IPS DF 19.7 (cell line): ENCODE measurements at regions not wholly inside any gene's neighbourhood (a gene's known extent, or its start where the extent isn't known, plus 50 kb on each side); places are given as distances from the start of the nearest gene placed in this dataset.

Experiments used
- DNase-seq: peaks from one replicate; pipeline ENCODE4 v3.0.0-alpha.2; 2013; ENCODE audit warnings: low read depth, low spot score

DNA sequence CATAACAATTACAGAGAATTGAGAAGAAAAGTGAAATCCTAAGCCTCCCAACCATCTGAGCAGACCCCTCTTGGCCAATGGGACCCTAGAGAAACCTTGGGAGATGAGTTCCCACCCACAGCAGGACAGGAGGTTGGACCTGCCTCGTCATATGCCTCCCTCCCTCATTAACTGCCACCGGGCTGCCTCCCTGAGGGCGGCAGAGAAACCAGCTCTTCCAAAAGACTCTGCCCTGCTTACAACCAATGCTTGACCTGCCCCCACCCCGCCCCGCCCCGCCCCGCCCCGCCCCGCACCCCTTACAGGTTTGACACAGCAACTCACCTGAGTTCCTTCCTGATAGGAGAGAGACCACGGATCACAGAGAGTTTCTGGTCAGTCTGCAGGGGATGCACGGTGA is 86.1 kb downstream of the ADRA2C start:
- DNase-seq, result no peak

DNA sequence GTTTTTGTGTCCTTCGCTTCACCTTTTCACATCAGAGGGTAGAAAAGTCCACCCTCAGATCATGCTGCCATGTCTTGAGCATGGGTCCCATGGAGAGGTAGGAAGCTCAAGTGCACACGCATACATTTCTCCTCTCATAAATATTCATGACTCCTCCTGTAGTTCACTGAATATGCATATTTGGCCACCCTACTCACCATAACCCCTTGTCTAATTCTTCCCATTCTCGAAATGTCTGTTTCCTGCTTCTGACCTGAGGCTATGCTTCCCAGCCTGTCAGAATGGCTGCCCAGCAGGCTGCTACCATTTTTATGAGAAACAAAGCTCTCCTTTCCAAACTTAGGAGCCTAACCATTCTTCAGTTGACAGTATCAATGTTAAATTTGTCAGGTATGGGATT is 86.5 kb downstream of the ADRA2C start:
- DNase-seq, result no peak

DNA sequence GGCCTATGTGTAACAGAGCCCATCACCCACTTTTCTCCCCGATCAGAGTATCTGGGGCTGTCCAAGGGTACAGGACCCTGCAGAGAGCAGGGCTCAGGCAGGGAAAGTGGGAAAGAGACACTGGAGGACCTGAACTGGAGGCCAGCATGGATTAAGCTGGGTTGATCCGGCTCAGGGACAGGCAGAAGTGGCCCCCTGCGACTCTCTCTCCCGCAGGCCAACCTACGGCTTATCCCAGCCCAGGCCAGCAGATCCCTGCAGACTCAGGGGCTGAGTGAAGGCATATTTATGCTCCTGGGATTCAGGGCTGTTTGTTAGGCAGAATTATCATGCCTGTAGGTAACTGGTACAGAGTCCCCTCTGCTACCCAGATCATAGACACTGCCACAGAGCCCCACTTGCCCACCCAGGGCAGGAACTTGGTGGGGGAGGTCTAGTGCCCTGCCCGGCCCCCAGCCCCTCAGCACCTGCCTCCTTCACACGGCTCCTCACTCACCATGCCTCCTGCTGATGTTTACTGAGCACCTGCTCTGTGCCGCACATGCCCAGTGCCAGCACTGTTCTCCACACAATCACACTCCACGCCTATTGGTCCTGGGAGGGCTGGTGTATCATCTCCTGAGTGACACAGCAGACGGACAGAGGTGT is 87.3 kb downstream of the ADRA2C start:
- no peak for DNase-seq

DNA sequence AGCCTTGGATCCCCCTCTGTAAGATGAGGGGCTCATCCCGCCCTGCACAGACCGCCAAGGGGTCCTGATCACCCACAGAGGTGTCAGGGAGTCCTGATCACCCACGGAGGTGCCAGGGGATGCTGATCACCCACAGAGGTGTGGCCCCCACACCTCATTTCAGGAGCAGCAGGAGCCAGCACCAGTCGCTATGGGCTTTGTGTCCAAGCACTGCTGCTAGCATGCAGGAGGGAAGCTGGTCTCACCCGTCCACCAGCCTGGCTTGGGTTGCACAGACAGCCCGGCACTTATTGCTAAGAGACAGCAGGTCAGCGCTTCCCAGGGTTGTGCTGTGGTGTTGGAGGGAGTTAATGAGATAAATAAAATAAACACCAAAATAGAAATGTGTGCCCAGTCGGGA is 88.5 kb downstream of the ADRA2C start:
- no peak for DNase-seq

DNA sequence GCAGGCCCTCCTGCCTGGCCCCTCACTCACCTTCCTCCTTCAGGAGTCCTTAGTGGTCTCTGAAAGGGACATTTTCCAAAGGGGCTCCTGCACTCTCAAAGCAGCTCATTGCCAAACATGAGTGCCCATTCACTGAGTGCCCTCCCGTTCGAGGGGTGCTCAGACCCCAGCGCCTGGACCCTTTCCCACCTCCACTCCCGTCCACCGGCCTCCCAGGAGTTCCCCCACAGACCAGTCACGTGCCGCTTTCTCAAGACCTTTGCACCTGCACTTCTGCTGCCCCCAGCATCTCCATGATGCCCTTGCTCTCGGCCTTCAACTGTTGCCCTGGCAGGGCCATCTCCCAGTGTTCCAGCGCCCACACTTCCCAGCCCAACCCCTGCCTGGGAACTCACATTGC is 89.5 kb downstream of the ADRA2C start:
- DNase-seq, result no peak

DNA sequence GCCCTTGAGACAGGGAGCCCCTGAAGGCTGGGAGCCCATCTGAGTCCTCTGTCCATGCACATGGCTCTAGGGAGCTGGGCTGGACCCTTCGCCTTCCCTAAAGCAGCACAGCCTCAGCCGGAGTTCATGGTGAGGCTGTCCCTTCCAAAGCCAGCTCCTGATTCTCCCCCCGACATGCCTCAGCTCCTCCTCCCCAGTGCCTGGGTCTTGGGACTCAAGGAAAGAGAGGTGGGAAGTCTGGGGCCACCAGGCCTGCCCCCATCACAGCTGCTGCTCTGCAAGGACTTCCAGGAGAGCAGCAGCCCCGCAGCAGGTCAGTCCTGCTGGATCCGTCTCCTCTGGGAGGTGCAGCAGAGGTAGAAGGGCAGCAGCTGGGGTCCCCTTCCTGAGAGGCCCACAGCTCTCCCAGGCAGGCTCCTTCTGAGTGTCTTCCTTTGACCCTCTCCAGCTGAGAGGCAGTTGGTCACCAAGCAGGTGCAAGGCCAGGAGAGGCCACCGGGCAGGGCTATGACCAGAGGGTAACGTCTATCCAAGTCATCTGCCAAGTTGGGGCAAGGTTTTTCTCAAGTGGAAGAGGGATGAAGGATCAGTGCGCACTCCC is 90.5 kb downstream of the ADRA2C start:
- no peak for DNase-seq

DNA sequence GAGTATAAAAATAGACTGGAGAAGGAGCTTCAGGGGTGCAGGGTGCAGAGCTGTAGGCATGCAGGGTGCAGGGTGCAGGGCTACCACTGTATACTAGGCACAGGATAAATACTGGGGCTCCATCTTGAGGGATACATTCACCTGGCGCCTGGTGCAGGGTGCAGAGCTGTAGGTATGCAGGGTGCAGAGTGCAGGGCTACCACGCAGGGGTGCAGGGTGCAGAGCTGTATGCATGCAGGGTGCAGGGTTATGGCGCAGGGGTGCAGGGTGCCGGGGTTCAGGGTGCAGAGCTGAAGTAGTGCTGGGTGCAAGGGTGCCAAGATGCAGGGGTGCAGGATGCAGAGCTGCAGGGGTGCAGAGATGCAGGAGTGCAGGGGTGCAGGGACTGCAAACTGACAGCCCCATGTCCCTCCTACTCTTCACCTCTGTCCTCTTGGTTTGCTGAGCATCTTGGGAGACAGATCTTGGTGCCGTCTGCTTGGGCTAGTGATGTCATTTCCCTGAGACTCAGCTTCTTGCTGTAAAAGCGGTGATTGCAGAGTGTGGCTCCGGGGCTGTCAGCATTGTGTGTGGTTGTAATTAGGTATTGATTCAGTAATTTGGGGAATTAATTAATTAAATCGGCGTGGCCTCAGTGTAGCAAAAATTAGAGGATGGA is 91.2 kb downstream of the ADRA2C start:
- no peak for DNase-seq

DNA sequence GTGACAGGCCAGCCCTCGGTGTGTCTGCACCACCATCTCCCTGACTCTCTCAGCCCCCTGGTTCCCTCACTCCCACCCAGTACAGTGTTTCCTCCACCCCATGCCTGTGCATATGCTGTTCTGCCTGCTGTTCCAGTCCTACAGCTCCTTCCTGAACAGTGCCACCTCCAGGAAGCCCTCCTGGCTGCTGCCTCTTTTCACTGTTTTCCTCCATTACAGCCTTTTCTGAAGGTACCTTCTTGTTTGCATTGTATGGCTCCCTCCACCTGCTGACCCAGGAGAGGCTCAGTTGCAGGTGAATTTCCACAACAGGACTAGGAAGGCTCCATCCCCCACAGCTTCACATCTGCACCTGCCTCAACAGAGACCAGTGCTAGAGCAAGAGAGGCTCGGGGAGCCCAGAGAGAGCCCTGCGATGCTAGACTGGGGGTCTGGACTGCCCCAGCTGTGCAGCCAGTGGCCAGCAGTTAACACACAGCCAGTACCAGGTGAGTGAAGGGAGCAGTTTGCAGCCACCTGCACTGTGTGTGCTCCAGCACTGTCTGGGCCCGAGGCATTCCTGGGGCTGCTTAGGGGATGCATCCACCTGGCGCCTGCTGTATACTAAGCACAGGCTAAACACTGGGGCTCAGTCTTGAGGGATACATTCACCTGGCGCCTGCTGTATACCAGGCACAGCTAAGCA is 92.0 kb downstream of the ADRA2C start:
- no peak for DNase-seq

DNA sequence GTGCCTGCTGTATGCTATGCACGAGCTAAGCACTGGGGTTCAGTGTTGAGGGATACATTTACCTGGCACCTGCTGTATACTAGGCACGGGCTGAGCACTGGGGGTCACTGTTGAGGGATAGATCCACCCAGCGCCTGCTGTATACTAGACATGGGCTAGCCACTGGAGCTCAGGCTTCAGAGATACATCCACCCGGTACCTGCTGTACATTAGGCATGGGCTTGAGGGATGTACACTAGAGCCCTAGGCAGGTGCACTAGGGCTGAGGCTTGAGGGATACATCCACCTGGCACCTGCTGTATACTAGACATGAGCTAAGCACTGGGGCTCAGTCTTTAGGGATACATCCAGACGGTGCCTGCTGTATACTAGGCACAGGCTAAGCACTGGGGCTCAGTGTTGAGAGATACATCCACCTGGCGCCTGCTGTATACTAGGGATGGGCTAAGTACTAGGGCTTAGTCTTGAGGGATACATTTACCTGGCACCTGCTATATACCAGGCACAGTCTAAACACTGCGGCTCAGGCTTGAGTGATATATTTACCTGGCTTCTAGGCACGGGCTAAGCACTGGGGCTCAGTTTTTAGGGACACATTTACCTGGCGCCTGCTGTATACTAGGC is 92.7 kb downstream of the ADRA2C start:
- DNase-seq, result no peak

DNA sequence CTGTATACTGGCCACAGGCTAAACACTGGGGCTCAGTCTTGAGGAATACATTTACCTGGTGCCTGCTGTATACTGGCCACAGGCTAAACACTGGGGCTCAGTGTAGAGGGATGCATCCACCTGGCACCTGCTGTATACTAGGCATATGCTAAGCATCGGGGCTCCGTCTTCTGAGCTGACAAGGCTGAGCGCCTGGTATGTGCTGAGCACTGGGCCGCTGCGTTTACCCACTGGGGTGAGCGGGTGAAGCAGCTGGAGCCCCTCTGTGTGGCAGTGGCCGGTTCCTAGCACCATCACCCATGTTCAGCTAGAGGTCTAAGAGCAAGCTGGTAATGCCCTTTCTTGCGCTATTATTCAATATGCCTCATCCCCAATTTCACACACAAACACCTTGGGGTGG is 93.4 kb downstream of the ADRA2C start:
- no peak for DNase-seq

DNA sequence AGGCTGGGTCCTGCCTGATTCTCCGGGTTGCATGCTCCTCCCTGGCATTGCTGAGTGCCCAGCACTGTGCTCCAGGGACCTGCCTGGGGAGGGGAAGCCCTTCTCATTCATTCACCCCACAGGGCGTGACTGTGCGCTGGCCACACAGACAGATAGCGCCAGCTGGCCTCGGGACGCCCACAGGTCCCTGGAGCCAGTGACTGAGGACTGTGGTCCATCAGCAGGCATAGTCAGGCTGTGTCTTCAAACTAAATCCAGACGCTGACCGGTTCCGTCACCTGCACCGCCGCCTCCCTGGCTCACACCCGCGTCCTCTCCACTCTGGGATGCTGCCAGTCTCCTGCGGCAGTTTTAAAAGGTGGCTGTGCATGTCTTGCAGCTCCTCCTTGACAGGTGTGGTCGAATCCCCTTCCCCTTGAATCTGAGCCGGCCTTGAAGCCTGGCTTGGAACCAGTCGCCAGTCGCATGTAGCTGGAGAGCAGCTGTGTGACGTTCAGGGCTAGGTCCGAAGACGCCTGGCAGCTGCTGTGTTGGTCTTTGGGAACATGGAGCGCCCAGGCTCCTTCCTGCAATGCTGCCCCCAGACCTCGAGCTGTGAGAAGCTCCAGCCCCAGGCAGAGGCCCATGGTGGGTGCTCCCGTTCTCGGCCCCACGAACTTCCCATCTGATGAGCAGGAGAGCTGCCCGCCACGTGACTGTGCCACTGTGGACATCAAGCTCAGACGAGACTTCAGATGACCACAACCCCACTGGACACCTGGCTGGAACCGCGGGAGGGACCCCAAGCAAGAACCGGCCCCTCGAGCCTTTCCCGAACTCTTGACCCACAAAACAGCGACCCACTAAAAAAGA is 94.1 kb downstream of the ADRA2C start:
- DNase-seq, result no peak

DNA sequence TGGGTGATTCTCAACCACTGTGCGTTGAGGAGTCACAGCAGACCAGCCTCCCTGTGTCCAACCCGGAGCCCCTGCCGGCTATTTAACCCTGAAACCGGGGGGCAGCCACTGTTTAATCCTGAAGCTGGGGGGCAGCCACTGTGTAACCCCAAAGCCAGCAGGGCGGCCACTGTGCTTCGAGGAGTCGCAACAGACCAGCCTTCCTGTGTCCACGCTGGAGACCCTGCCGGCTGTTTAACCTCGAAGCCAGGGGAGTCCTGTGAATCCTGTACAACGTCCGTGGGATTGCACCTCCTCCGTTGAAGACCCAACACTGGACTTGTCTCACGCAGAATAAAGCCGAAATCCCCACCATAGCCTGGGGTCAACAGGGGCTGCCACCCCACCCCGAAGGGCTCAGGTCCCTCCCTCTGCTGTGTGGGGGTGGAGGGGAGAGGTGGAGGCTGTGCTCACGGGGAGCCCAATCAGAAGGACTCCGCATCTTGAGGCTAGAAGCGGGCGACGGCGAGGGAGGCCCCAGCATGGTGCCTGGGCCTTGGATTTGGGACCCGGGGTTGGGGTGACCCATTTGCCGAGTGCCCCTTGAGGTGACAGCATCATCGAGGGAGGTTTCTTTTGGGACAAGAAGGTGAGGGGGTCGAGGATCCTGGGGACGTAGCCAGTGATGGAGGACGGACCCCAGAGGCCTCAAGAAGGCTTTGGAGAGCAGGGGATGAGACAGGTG is 94.9 kb downstream of the ADRA2C start:
- no peak for DNase-seq

DNA sequence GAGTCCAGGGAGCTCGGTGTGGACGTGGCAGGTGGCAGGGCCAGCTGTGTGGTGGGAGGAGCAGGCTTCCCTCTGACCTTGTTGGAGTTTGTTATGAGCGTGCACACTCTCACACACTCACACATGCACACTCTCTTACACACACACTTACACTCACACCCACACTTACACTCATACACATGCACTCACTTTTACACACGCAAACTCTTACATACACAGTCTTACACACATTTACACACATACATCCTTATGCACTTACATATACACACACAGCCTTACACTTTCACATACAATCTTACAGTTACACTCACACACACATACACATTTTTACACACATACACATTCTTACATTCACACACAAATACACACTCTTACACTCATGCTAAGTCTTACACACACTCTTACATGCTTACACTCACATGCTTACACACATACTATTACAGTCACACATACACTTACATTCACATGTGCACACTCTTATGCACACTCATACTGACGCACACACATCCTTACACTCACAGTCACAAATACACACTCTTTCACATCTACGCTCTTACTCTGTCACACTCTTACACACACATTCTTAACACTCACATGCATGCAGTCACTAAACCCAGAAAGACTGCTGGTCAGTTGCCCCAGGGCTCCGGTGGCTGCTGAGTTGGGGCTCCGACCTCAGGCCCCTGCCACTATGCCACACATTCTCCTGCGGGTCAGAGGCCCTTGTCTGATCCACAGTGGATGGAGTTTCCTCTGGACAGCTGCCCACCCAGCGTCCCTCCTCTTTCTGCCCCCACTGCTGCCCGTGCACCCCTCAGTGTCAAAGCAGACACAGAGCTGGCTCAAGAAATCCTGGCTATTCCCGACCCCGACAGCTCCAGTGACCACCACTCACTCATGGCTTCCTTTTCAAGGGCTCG is 95.8 kb downstream of the ADRA2C start:
- DNase-seq, result no peak

DNA sequence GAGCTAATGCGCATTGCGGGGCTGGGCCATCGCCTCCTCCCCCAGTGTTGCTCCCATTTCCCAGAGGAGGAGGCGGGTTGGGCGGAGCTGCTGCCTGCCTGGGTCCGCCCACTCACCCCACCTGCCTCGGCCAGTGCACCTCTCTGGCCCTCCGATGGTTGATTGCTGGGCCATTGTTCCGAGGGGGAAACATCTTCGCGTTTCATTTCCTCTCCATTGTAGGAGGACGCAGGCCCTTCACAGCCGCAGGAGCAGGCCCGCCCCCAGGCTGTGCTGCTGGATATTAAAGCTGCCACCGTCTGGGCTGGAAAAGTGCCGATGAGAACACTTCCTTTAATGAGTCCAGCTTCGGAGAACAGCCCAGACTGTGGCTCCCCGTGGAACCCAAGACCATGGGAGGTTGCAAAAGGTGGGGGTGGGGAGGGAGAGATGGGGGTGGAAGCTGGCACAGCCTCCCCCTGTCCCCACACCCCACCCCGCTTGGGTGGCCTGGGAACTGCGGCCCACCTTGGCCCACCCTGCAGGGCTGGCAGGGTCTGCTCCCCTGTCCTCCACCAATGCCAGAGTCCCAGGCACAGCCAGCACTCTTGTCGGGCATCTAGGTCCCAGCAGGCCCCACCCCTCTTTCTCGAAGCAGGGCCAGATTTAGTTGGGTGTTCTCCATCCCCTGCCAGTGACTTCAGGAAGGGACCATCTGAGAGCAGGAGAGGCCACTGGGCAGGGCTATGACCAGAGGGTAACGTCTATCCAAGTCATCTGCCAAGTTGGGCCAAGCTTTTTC is 96.6 kb downstream of the ADRA2C start:
- no peak for DNase-seq

DNA sequence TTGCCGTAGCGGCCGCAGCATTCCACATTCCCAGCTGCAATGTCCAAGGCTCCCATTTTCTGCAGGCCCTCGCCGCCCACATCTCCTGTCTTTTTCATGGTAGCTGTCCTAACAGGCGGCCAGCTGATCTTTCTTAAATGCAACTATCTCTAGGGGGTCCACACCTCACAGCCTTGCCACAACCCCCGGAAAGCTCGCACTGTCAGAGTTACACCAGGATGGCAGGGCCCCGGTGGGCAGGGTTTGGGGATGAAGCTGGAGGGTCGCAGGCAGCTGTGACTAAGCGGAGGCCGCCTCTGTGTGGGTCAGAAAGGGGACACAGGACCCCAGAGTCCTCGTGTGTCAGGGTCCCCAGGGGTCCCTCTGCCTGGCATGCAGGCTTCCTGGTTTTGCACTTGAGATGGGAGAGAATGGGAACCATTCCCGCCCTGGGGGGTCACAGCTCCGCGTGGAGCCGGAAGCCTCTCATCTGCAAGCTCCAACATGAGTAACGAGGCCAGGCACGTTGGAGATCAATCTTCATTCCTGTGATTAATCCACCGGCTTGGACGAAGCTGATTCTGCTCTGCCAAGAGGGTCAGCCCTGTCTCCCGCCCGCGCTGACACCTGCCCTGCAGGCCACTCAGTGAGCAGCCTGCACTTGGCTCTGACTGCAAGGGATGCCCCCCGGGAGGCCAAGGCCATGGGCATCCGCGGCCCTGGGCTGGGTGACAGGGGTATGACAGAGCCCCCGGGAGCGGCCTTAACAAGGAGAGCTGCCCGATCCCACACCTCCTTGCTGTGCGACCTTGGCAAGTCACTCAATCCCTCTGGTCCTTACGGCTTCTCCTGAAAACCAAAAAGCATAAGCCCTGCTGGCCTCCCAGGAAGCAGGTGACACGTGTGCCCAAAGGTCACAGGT is 97.9 kb downstream of the ADRA2C start:
- no peak for DNase-seq

DNA sequence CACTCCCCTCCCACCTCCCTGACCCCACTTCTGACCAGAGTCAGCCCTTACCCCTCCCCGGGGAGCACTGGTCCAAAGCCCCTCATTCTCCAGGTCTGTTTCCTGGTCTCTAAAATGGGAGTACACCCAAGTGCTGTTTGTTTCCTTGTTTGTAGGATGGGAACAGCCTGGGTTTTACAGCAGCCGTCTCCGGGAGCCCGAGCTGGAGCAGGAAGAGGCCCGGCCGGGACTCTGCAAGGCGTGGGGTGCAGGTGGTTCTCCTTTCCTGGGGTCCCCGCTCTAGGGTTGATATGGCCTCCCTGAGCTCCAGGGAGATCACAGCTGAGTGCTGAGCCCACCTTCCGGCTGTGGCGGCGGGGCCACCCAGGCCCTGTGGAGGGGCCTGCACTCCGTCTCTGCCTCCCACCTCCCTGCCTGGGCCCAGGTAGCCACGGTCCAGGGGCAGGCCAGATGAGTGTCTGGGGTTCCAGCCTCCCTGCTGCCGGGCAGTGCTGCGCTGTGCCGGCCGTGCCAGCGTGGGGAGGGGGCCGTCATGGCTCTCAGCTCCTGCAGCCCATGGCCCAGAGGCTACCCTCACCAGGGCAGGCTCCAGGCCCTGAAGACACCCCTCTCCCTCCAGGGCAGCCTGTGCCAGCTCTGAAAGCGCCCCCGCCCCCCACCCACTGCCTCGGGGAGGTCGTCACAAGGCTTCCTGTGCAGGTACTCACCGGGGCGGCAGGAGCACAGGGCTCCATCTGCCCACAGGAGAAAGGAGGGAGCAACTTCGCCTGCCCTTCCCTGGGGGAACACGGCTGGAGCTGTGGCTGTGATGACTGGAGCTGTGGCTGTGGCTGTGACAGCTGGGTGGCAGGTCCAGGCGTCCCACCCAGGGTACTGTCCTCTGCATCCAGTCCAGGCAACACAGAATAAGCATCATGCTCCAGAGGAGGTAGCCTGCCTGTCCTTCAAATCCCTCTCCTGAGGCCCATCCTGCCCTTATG is 98.8 kb downstream of the ADRA2C start:
- DNase-seq, result no peak
